ENCODE measurements at regions not wholly inside any gene's neighbourhood (a gene's known extent, or its start where the extent isn't known, plus 50 kb on each side); places are given as distances from the start of the nearest gene placed in this dataset.

GRCh38 chr15:70519004-70519365 is 244.4 kb downstream of the UACA start:
- Histone ChIP-seq H3K36me3 (no peaks in the 10 kb centered on the region), H3K4me1 (ENCODE audit: insufficient read depth) (no peaks in the 10 kb centered on the region), H3K27me3 (no peaks in the 10 kb centered on the region), H3K9me3 (no peaks in the 10 kb centered on the region), H3K4me3 (no peak overlapping the region), H3K27ac (no peak overlapping the region)
- 93 to 94% (median 94%) methylated on average over 6 of the region's 6 CpGs for WGBS, 3 donors
- no peak for TF ChIP-seq EP300 (IDR thresholded peaks at IDR 0.05)
- TF ChIP-seq POLR2A (IDR thresholded peaks at IDR 0.05): no peak
- no peak for TF ChIP-seq CTCF (IDR thresholded peaks at IDR 0.05)
- intact Hi-C loops (cut with DNase I): no loop called here
- no peak for DNase-seq

- 89 to 96% (median 96%) methylated on average over 11 of the region's 11 CpGs for WGBS, 3 donors
These were observed 245.0 kb downstream of the UACA start for GRCh38 chr15:70518201-70519003.

GRCh38 chr15:70517194-70517590 is 246.2 kb downstream of the UACA start:
- no peak overlapping the region for H3K4me3 ChIP-seq
- WGBS, 3 donors: 92 to 95% (median 93%) methylated on average over 10 of the region's 10 CpGs
- H3K27ac ChIP-seq: no peak overlapping the region
- no peaks in the 10 kb centered on the region for H3K4me1 ChIP-seq (ENCODE audit: insufficient read depth)
- H3K9me3 ChIP-seq: no peaks in the 10 kb centered on the region
- TF ChIP-seq EP300 (IDR thresholded peaks at IDR 0.05) (no peak), POLR2A (IDR thresholded peaks at IDR 0.05) (no peak), CTCF (IDR thresholded peaks at IDR 0.05) (no peak)
- no peaks in the 10 kb centered on the region for H3K27me3 ChIP-seq
- intact Hi-C loops (cut with DNase I): no loop called here
- no peaks in the 10 kb centered on the region for H3K36me3 ChIP-seq
- no peak for DNase-seq

More at GRCh38 chr15:70518201-70519003, 245.0 kb downstream of the UACA start:
- no peaks in the 10 kb centered on the region for H3K27me3 ChIP-seq
- TF ChIP-seq POLR2A (IDR thresholded peaks at IDR 0.05) (no peak), CTCF (IDR thresholded peaks at IDR 0.05) (no peak), EP300 (IDR thresholded peaks at IDR 0.05) (no peak)
- no peaks in the 10 kb centered on the region for H3K4me1 ChIP-seq (ENCODE audit: insufficient read depth)
- intact Hi-C loops (cut with DNase I): no loop called here
- no peaks in the 10 kb centered on the region for H3K9me3 ChIP-seq
- H3K4me3 ChIP-seq: no peak overlapping the region
- H3K27ac ChIP-seq: no peak overlapping the region
- no peaks in the 10 kb centered on the region for H3K36me3 ChIP-seq
- DNase-seq: no peak

GRCh38 chr15:70516408-70517193 is 246.8 kb downstream of the UACA start:
- WGBS, 3 donors: 83 to 94% (median 92%) methylated on average over 6 of the region's 6 CpGs
- no peak overlapping the region for H3K4me3 ChIP-seq
- intact Hi-C loops (cut with DNase I): no loop called here
- H3K9me3 ChIP-seq: no peaks in the 10 kb centered on the region
- TF ChIP-seq CTCF (IDR thresholded peaks at IDR 0.05) (no peak), POLR2A (IDR thresholded peaks at IDR 0.05) (no peak), EP300 (IDR thresholded peaks at IDR 0.05) (no peak)
- no peaks in the 10 kb centered on the region for H3K27me3 ChIP-seq
- no peak for DNase-seq
- no peaks in the 10 kb centered on the region for H3K4me1 ChIP-seq (ENCODE audit: insufficient read depth)
- no peak overlapping the region for H3K27ac ChIP-seq
- no peaks in the 10 kb centered on the region for H3K36me3 ChIP-seq
